Panc1 (cell line): ENCODE measurements at regions not wholly inside any gene's neighbourhood (a gene's known extent, or its start where the extent isn't known, plus 50 kb on each side); places are given as distances from the start of the nearest gene placed in this dataset.

Source experiments
- ATAC-seq: fragments of 200-7000 bp; cut with Tn5 transposase; 2 replicates; pipeline ENCODE4 v1.9.1; 2020; ENCODE audit warnings: mild to moderate bottlenecking, moderate library complexity
- BruUV-seq: library from RNA; stranded (reverse); fragments of 400-500 nt; replicated peaks from 2 replicates; lab custom pipeline; 2021; lab: Mats Ljungman, UMichigan
- CTCF ChIA-PET: fragments of 300-600 bp; sonication (Branson Sonifier 250); formaldehyde crosslinking; loops from one replicate; lab custom pipeline; 2022; ENCODE audit warnings: antibody characterized with exemption; lab: Charles Lee
- POLR2A ChIA-PET: fragments of 300-600 bp; sonication (Branson Sonifier 250); formaldehyde crosslinking; loops from one replicate; lab custom pipeline; 2022; ENCODE audit warnings: antibody characterized with exemption; lab: Charles Lee
- DNase-seq: peaks from one replicate; pipeline ENCODE4 v3.0.0-alpha.2; 2010; ENCODE audit warnings: low read depth, low spot score
- H3K27ac ChIP-seq: 2 replicates; pipeline ENCODE4 v1.5.1; 2011; ENCODE audit warnings: mild to moderate bottlenecking, low read length, inconsistent platforms
- H3K27me3 ChIP-seq: fragments of 200-500 bp; sonication (Bioruptor generic); 2 replicates; pipeline ENCODE4 v1.6.0; 2014; ENCODE audit warnings: low read length, inconsistent platforms; ENCODE audit not compliant: control insufficient read depth, insufficient read depth
- H3K36me3 ChIP-seq: fragments of 200-500 bp; sonication (Bioruptor generic); 2 replicates; pipeline ENCODE4 v1.5.1; 2014; ENCODE audit warnings: inconsistent platforms, mild to moderate bottlenecking, low read length, moderate library complexity; ENCODE audit not compliant: control insufficient read depth, insufficient read depth
- H3K4me1 ChIP-seq: 2 replicates; pipeline ENCODE4 v1.5.1; 2011; ENCODE audit warnings: inconsistent platforms, mild to moderate bottlenecking, low read length, moderate library complexity; ENCODE audit not compliant: control insufficient read depth, insufficient read depth
- H3K4me3 ChIP-seq, 2 experiments: 2 replicates each; pipeline ENCODE4 v1.5.1; 2011 to 2012; ENCODE audit warnings: low read depth in 2 of 2, low read length in 2 of 2, mild to moderate bottlenecking in 2 of 2, inconsistent platforms in 1 of 2, moderate library complexity in 1 of 2
- H3K9me3 ChIP-seq: fragments of 200-500 bp; sonication (Bioruptor generic); 2 replicates; pipeline ENCODE4 v1.5.1; 2014; ENCODE audit warnings: low read depth, mild to moderate bottlenecking, inconsistent platforms, low read length, moderate library complexity; ENCODE audit not compliant: control insufficient read depth, insufficient read depth
- POLR2AphosphoS5 ChIP-seq: IDR thresholded peaks from 2 replicates; pipeline ENCODE4 v1.6.1; 2012; ENCODE audit warnings: mild to moderate bottlenecking, low read depth, low read length, moderate library complexity
- SIN3A ChIP-seq: IDR thresholded peaks from 2 replicates; pipeline ENCODE4 v1.6.1; 2012; ENCODE audit warnings: low read depth, mild to moderate bottlenecking, low read length, moderate library complexity, borderline replicate concordance; ENCODE audit not compliant: insufficient read depth
- TCF7L2 ChIP-seq: IDR thresholded peaks from 2 replicates; pipeline ENCODE4 v1.6.1; 2011; ENCODE audit warnings: mild to moderate bottlenecking, low read depth, low read length, inconsistent platforms
- in situ Hi-C: cut with HindIII; loops from 2 replicates; pipeline ENCODE4 v1.10.0; 2016; ENCODE audit warnings: low sequenced_read_pairs, low pct_unique_long_range_greater_than_20kb
- intact Hi-C: fragments of 100-400 bp; cut with micrococcal nuclease; formaldehyde crosslinking; loops from one replicate; pipeline ENCODE4 v1.10.0; 2022; ENCODE audit not compliant: unreplicated experiment
- TF ChIP-seq, protein P1 (sequence below): fragments of 450-650 bp; IDR thresholded peaks from 2 replicates; pipeline ENCODE4 v1.5.1; 2017; ENCODE audit warnings: mild to moderate bottlenecking
- TF ChIP-seq, protein P2 (sequence below), 2 experiments: IDR thresholded peaks; 2 replicates each; pipeline ENCODE4 v1.6.1; 2011 to 2012; ENCODE audit warnings: low read depth in 2 of 2, control low read depth in 1 of 2, low read length in 1 of 2, mild to moderate bottlenecking in 1 of 2, moderate library complexity in 1 of 2; ENCODE audit not compliant: insufficient read depth in 1 of 2

DNA sequence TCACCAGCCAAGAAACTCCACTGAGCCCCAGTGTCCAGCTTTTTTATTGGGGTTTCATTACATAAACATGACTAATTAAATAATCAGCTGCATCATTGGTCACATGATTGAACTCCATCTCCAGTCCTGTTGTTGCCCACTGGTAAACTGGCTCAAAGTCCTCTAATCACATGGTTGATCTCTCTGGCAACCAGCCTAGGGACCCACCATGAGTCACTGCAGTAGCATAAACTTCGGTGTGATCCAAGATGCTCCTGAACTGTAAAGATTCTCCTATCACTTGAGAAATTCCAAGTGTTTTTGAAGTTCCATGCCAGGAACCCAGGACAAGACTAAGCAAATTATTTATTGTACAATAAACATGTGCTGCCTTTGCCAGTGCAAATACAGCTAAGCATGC lies 130.4 kb upstream of the AUTS2 start:
- no peak for DNase-seq

DNA sequence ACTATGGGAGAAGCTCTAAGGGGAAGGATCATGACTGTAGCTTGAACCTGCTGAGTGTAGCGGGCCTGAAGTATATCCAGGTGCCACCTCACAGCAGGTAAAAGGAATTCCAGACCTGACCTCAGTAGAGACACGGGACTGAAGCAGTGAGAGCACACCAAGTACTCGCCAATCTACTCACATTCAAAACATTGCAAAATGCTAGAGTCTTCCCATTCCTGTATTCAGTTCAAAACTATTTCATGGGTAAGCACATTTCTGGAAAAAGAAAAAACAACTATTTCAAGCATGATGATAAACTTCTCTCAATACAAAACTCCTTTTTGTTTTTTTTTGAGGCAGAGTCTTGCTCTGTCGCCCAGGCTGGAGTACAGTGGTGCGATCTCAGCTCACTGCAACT lies 121.9 kb upstream of the AUTS2 start:
- ATAC-seq, result no peak
- no TSS peak for BruUV-seq
- CTCF ChIA-PET, result interaction anchor here (0.6 kb wide), 1 partner anchor 247 kb away, joined by 3 read pairs; no protein-coding TSS in a partner anchor
- no peak for DNase-seq
- intact Hi-C loops, result no loop called here
- POLR2A ChIA-PET, result no interaction called here
- no peak for TF ChIP-seq TCF7L2
- TF ChIP-seq, protein P1, sequence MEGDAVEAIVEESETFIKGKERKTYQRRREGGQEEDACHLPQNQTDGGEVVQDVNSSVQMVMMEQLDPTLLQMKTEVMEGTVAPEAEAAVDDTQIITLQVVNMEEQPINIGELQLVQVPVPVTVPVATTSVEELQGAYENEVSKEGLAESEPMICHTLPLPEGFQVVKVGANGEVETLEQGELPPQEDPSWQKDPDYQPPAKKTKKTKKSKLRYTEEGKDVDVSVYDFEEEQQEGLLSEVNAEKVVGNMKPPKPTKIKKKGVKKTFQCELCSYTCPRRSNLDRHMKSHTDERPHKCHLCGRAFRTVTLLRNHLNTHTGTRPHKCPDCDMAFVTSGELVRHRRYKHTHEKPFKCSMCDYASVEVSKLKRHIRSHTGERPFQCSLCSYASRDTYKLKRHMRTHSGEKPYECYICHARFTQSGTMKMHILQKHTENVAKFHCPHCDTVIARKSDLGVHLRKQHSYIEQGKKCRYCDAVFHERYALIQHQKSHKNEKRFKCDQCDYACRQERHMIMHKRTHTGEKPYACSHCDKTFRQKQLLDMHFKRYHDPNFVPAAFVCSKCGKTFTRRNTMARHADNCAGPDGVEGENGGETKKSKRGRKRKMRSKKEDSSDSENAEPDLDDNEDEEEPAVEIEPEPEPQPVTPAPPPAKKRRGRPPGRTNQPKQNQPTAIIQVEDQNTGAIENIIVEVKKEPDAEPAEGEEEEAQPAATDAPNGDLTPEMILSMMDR, result no peak
- TF ChIP-seq, protein P2, sequence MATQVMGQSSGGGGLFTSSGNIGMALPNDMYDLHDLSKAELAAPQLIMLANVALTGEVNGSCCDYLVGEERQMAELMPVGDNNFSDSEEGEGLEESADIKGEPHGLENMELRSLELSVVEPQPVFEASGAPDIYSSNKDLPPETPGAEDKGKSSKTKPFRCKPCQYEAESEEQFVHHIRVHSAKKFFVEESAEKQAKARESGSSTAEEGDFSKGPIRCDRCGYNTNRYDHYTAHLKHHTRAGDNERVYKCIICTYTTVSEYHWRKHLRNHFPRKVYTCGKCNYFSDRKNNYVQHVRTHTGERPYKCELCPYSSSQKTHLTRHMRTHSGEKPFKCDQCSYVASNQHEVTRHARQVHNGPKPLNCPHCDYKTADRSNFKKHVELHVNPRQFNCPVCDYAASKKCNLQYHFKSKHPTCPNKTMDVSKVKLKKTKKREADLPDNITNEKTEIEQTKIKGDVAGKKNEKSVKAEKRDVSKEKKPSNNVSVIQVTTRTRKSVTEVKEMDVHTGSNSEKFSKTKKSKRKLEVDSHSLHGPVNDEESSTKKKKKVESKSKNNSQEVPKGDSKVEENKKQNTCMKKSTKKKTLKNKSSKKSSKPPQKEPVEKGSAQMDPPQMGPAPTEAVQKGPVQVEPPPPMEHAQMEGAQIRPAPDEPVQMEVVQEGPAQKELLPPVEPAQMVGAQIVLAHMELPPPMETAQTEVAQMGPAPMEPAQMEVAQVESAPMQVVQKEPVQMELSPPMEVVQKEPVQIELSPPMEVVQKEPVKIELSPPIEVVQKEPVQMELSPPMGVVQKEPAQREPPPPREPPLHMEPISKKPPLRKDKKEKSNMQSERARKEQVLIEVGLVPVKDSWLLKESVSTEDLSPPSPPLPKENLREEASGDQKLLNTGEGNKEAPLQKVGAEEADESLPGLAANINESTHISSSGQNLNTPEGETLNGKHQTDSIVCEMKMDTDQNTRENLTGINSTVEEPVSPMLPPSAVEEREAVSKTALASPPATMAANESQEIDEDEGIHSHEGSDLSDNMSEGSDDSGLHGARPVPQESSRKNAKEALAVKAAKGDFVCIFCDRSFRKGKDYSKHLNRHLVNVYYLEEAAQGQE (IDR thresholded peaks at IDR 0.05; ENCODE audit: insufficient read depth in 1 of 2, low read depth in 2 of 2, low read length in 1 of 2), result no peak
- H3K4me1 ChIP-seq, result no peaks in the 10 kb centered on the region
- H3K27me3 ChIP-seq, result no peaks in the 10 kb centered on the region
- no peaks in the 10 kb centered on the region for H3K36me3 ChIP-seq
- no peak overlapping the region for H3K4me3 ChIP-seq
- no peaks in the 10 kb centered on the region for H3K9me3 ChIP-seq
- no peak overlapping the region for H3K27ac ChIP-seq
- in situ Hi-C loops, result no loop called here

More for the DNA sequence above, 130.4 kb upstream of the AUTS2 start:
- Histone ChIP-seq H3K27me3 (no peaks in the 10 kb centered on the region), H3K27ac (no peak overlapping the region), H3K4me1 (no peaks in the 10 kb centered on the region), H3K9me3 (no peaks in the 10 kb centered on the region), H3K36me3 (no peaks in the 10 kb centered on the region), H3K4me3 (no peak overlapping the region)
- ChIA-PET CTCF (no interaction called here), POLR2A (no interaction called here)
- ATAC-seq, result no peak
- no peak for TF ChIP-seq POLR2AphosphoS5
- no peak for TF ChIP-seq TCF7L2
- TF ChIP-seq SIN3A, result no peak
- TF ChIP-seq, protein P2 (IDR thresholded peaks at IDR 0.05; ENCODE audit: insufficient read depth in 1 of 2, low read depth in 2 of 2, low read length in 1 of 2), result no peak
- TF ChIP-seq, protein P1, result no peak
- intact Hi-C loops, result no loop called here
- in situ Hi-C loops, result no loop called here
- BruUV-seq, result no TSS peak
